Keratinocyte (primary cell): ENCODE measurements at regions not wholly inside any gene's neighbourhood (a gene's known extent, or its start where the extent isn't known, plus 50 kb on each side); places are given as distances from the start of the nearest gene placed in this dataset.

Experiments
- DNase-seq: peaks from one replicate; pipeline ENCODE4 v3.0.0-alpha.2; 2011; ENCODE audit warnings: low read depth, missing footprints, low spot score
- FAIRE-seq: peaks from 2 replicates; lab custom pipeline; 2011; peaks lifted over from hg19 to GRCh38; lab: Jason Lieb, UNC
- H2AFZ ChIP-seq: 2 replicates; pipeline ENCODE4 v1.6.0; 2012; ENCODE audit warnings: low read length, control low read depth, inconsistent platforms; ENCODE audit not compliant: control insufficient read depth
- H3K27ac ChIP-seq: 2 replicates; pipeline ENCODE4 v1.5.1; 2011; ENCODE audit warnings: low read length; ENCODE audit not compliant: control insufficient read depth, insufficient read depth
- H3K27me3 ChIP-seq: 3 replicates; pipeline ENCODE4 v1.6.0; 2011; ENCODE audit warnings: low read length; ENCODE audit not compliant: control insufficient read depth, insufficient read depth; ENCODE audit errors: extremely low read depth
- H3K36me3 ChIP-seq, 2 experiments: 2 replicates in 1 of 2; 3 replicates in 1 of 2; pipeline ENCODE4 v1.5.1; 2011; ENCODE audit warnings: low read length in 2 of 2, mild to moderate bottlenecking in 1 of 2; ENCODE audit not compliant: control insufficient read depth in 2 of 2, insufficient read depth in 2 of 2; ENCODE audit errors: extremely low read depth in 1 of 2
- H3K4me1 ChIP-seq: 3 replicates; pipeline ENCODE4 v1.5.1; 2011; ENCODE audit warnings: low read length; ENCODE audit not compliant: control insufficient read depth, insufficient read depth; ENCODE audit errors: extremely low read depth
- H3K4me2 ChIP-seq: 3 replicates; pipeline ENCODE4 v1.6.0; 2011; ENCODE audit warnings: low read depth, low read length; ENCODE audit not compliant: control insufficient read depth, insufficient read depth; ENCODE audit errors: extremely low read depth
- H3K4me3 ChIP-seq, 3 experiments: fragments of 200-600 bp in 1 of 3; sonication (generic) in 1 of 3; 2 replicates in 2 of 3; 3 replicates in 1 of 3; pipeline ENCODE4 v1.5.1; 2011 to 2016; ENCODE audit warnings: low read length in 3 of 3, mild to moderate bottlenecking in 3 of 3, control low read depth in 2 of 3, inconsistent platforms in 1 of 3, low read depth in 1 of 3, mixed read lengths in 1 of 3, mixed run types in 1 of 3, moderate library complexity in 1 of 3; ENCODE audit not compliant: control insufficient read depth in 2 of 3, insufficient read depth in 2 of 3; ENCODE audit errors: extremely low read depth in 1 of 3
- H3K79me2 ChIP-seq: 2 replicates; pipeline ENCODE4 v1.6.0; 2012; ENCODE audit warnings: low read length; ENCODE audit not compliant: control insufficient read depth, insufficient read depth
- H3K9ac ChIP-seq: 3 replicates; pipeline ENCODE4 v1.6.0; 2011; ENCODE audit warnings: low read length; ENCODE audit not compliant: control insufficient read depth, insufficient read depth; ENCODE audit errors: extremely low read depth
- H3K9me1 ChIP-seq: 3 replicates; pipeline ENCODE4 v1.6.0; 2011; ENCODE audit warnings: low read length; ENCODE audit not compliant: control insufficient read depth, insufficient read depth; ENCODE audit errors: extremely low read depth
- H3K9me3 ChIP-seq: 2 replicates; pipeline ENCODE4 v1.5.1; 2012; ENCODE audit warnings: low read depth, low read length; ENCODE audit not compliant: control insufficient read depth
- H4K20me1 ChIP-seq: 3 replicates; pipeline ENCODE4 v1.6.0; 2011; ENCODE audit warnings: low read length; ENCODE audit not compliant: control insufficient read depth, insufficient read depth; ENCODE audit errors: extremely low read depth
- EZH2 ChIP-seq: IDR thresholded peaks from one replicate; pipeline ENCODE4 v1.6.1; 2012; ENCODE audit warnings: inconsistent platforms, mild to moderate bottlenecking, low read length, moderate library complexity
- dilution Hi-C: fragments of 300-500 bp; cut with MboI; formaldehyde crosslinking; loops from one replicate; pipeline ENCODE4 v1.7.0; 2020; ENCODE audit warnings: low sequenced_read_pairs; ENCODE audit not compliant: extremely low pct_ligation_motif_present
- TF ChIP-seq, protein P1 (sequence below), 3 experiments: IDR thresholded peaks in 1 of 3; conservative IDR thresholded peaks in 1 of 3; optimal IDR thresholded peaks in 1 of 3; 2 replicates in 2 of 3; 3 replicates in 1 of 3; pipeline versions ENCODE3 to v1.5.1; 2011; ENCODE audit warnings: low read length in 3 of 3, mild to moderate bottlenecking in 3 of 3, moderate library complexity in 2 of 3, control low read depth in 1 of 3, inconsistent platforms in 1 of 3; ENCODE audit not compliant: insufficient read depth in 2 of 3; ENCODE audit errors: extremely low read depth in 1 of 3

DNA sequence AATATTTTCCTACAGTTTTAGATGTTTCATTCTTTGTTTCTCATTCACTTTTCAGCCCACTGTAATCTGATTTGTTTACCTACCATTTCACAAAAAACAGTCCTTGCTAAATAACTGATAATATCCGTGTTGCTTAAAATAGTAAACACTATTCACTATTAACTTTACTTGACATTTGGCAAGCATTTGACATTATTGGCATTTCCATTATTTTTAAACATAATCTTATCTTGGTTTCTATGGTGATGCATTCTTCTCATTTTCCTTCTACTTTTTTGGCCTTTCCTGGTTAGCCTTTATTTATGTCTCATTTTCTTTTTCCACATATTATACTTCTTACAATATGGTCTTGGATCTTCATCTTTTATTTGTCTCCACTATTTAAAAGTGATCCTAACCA lies 715.3 kb downstream of the DNAJB9 start:
- dilution Hi-C loops: no loop called here
- Histone ChIP-seq H3K9me1 (no peaks in the 10 kb centered on the region), H3K4me2 (no peak overlapping the region), H3K9ac (no peak overlapping the region), H3K79me2 (no peaks in the 10 kb centered on the region), H3K27ac (no peak overlapping the region), H3K4me1 (no peaks in the 10 kb centered on the region), H3K36me3 (no peaks in the 10 kb centered on the region), H4K20me1 (no peaks in the 10 kb centered on the region), H3K27me3 (no peaks in the 10 kb centered on the region), H3K4me3 (no peak overlapping the region), H2AFZ (no peak overlapping the region), H3K9me3 (no peaks in the 10 kb centered on the region)
- TF ChIP-seq, protein P1, sequence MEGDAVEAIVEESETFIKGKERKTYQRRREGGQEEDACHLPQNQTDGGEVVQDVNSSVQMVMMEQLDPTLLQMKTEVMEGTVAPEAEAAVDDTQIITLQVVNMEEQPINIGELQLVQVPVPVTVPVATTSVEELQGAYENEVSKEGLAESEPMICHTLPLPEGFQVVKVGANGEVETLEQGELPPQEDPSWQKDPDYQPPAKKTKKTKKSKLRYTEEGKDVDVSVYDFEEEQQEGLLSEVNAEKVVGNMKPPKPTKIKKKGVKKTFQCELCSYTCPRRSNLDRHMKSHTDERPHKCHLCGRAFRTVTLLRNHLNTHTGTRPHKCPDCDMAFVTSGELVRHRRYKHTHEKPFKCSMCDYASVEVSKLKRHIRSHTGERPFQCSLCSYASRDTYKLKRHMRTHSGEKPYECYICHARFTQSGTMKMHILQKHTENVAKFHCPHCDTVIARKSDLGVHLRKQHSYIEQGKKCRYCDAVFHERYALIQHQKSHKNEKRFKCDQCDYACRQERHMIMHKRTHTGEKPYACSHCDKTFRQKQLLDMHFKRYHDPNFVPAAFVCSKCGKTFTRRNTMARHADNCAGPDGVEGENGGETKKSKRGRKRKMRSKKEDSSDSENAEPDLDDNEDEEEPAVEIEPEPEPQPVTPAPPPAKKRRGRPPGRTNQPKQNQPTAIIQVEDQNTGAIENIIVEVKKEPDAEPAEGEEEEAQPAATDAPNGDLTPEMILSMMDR (optimal IDR thresholded peaks at IDR 0.05 in 1 of 3, IDR thresholded peaks at IDR 0.05 in 1 of 3, conservative IDR thresholded peaks at IDR 0.05 in 1 of 3; ENCODE audit: extremely low read depth in 1 of 3, insufficient read depth in 2 of 3, low read length in 3 of 3): no peak
- TF ChIP-seq EZH2: no peak
- no peak for DNase-seq
- FAIRE-seq: no peak

DNA sequence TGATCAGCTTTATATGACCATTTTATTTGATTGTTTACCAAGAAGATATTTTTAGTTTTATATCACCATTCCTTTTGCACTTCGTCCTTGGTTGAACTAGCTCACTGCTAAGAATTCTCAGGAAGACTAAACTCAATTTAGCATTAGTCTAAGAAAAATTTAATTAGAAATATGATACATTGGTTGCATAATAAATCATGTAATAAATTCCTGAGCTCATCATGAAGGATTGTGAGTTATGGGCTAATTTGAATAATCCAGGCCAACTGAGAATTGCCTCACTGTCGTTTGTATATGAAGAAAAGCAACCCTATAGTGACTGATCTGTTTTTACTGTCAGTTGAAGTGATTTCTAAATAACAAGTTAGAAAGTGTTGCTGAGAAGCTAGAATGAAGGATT lies 725.5 kb downstream of the DNAJB9 start:
- Histone ChIP-seq H3K27me3 (no peaks in the 10 kb centered on the region), H3K4me3 (no peak overlapping the region), H3K4me1 (no peaks in the 10 kb centered on the region), H3K9ac (no peak overlapping the region), H3K27ac (no peak overlapping the region), H3K36me3 (no peaks in the 10 kb centered on the region), H3K9me3 (no peaks in the 10 kb centered on the region), H3K4me2 (no peak overlapping the region), H3K79me2 (no peaks in the 10 kb centered on the region), H3K9me1 (no peaks in the 10 kb centered on the region), H4K20me1 (no peaks in the 10 kb centered on the region), H2AFZ (no peak overlapping the region)
- dilution Hi-C loops: no loop called here
- no peak for DNase-seq
- no peak for TF ChIP-seq EZH2
- TF ChIP-seq, protein P1 (optimal IDR thresholded peaks at IDR 0.05 in 1 of 3, IDR thresholded peaks at IDR 0.05 in 1 of 3, conservative IDR thresholded peaks at IDR 0.05 in 1 of 3; ENCODE audit: extremely low read depth in 1 of 3, insufficient read depth in 2 of 3, low read length in 3 of 3): no peak
- FAIRE-seq: no peak
